ENCODE measurements at regions not wholly inside any gene's neighbourhood (a gene's known extent, or its start where the extent isn't known, plus 50 kb on each side); places are given as distances from the start of the nearest gene placed in this dataset.

DNA sequence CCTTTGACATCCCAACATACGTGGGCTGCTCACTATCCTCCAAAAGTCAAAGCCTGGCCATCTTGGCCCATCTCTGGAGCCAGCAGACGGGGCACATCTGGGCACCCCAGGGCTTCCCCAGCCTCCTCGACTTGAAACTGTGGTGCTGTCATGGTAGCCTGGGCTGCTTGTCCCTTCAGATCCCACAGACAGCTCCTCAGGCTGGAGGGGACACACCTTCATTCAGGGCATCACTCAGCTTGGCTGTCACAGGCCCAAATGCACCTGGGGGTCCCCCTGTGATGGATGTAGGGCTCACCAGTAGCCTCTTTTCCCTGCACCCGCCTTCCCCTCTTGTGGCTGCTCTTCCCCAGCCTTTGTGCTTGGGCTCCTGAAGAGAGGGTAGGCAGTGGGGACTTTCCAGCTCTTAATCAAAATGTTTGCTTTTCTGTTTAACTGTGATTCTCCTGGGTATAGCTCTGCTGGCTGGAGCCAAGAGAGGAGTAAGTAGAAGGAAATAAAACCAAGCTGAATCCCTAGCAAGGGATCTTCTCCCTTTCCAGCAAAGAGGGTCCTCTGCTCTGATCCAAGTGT, 92.3 kb downstream of the GYPC start:
- DNase-seq (ENCODE audit: extremely low read depth, low read depth) = no peak
- TF ChIP-seq, protein P1, sequence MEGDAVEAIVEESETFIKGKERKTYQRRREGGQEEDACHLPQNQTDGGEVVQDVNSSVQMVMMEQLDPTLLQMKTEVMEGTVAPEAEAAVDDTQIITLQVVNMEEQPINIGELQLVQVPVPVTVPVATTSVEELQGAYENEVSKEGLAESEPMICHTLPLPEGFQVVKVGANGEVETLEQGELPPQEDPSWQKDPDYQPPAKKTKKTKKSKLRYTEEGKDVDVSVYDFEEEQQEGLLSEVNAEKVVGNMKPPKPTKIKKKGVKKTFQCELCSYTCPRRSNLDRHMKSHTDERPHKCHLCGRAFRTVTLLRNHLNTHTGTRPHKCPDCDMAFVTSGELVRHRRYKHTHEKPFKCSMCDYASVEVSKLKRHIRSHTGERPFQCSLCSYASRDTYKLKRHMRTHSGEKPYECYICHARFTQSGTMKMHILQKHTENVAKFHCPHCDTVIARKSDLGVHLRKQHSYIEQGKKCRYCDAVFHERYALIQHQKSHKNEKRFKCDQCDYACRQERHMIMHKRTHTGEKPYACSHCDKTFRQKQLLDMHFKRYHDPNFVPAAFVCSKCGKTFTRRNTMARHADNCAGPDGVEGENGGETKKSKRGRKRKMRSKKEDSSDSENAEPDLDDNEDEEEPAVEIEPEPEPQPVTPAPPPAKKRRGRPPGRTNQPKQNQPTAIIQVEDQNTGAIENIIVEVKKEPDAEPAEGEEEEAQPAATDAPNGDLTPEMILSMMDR (IDR thresholded peaks at IDR 0.05; ENCODE audit: low read depth, low read length) = no peak

DNA sequence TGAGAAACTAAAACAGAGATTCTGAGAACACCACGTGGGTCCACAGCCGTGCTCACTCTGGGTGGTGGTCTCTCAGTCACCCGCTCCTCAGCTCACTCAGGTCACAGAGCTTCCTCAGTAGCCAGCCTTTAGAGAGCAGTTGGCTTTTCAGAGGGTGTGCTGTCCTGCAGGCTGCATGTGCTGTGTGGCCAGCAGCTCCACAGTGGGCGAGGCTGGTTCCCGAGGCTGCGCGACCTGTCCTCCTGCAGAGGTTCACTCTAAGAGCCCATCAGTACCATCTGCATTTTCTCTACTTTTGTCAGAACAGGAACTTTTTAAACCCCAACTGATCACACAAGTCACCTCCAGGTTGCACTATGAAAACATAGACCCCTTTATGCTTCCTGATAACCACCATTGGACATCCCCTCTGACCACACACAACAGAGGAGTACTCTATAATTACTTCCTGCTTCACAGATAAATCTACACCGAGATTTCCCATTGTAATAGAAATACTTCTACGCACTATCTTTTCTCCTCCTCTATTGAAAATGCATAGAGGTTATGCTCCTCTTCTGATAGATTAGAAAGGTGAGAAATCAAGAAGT, 93.1 kb downstream of the GYPC start:
- TF ChIP-seq, protein P1 (IDR thresholded peaks at IDR 0.05; ENCODE audit: low read depth, low read length) = no peak
- DNase-seq (ENCODE audit: extremely low read depth, low read depth) = no peak

DNA sequence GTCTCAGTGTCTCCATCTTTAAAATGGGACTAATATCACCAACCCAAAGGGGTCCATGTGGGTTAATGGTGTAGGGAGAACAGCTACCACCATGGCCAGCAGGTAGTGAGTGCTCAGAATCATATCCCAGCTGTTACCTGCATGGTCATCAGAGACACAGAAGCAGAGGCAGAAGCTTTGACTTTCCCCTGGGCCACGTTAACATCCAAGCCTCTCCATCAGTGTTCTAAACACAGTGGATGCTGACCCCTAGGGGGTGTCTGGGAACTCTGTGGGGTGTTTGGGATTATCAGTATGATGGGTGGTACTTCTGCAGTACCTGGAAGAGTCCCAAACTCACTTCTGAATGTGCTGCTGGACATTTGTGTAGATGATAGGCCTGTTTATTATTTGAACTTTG, 93.6 kb downstream of the GYPC start:
- DNase-seq (ENCODE audit: extremely low read depth, low read depth) = no peak
- TF ChIP-seq, protein P1 (IDR thresholded peaks at IDR 0.05; ENCODE audit: low read depth, low read length) = peak; percentile 21

DNA sequence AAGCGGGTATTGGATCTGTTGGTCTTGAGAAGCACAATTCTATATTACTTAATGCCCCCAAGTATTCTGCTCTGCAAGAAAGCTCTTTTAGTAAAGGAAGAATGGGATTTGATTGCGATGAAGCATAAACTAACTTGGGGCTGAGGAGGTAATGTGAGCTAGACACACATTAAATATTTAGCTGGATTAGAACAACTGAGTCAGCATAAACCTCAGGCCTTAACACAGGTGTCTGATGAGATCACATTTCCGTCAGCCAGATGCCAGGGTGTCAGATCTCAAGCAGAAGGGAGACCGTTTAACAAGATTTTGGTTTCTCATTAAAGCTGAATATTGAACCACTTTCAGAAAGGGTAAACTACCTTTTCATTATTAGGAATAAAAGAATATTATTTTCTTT, 94.5 kb downstream of the GYPC start:
- TF ChIP-seq, protein P1 (IDR thresholded peaks at IDR 0.05; ENCODE audit: low read depth, low read length) = no peak

DNA sequence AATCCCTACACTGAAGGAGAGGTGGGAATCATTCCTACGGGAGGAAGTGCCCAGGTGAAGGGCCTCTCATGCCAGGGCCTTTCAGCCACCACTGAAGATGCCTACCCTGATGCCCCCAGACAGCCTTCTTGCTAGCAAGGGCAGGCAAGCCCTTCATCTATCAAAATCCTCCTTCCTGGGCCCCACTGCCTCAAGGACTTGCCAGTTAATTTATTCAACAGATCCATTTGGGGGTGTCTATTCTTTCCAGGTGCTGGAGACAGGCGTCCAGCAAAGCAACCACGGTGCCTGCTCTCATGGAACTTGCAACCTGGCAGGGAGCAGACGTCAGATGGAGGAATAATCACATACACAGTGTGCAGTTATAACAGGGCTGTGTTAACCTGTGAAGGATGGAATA, 95.5 kb downstream of the GYPC start:
- TF ChIP-seq, protein P1 (IDR thresholded peaks at IDR 0.05; ENCODE audit: low read depth, low read length) = no peak
- no peak for DNase-seq (ENCODE audit: extremely low read depth, low read depth)

More for the DNA sequence above, 94.5 kb downstream of the GYPC start:
- DNase-seq (ENCODE audit: extremely low read depth, low read depth) = no peak

DNA sequence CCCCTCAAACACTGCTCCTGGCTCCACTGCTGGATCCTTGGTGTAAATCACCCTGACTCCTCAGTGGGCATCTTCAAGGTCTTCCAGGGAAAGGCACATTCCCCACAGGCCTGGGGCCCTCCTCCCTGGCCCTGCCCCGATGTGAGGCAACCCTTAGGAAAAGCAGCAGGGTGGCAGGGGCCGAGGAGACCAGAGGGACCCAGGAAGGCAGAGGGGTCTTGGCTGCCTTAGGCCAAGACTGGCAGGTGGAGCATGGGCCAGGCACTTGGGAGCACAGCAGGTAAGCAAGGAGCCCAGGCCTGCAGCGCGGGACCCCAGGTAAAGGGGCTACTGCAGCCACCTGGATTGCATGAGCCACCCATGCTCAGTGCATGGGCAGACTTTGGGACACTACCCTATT, 96.9 kb downstream of the GYPC start:
- no peak for DNase-seq (ENCODE audit: extremely low read depth, low read depth)
- TF ChIP-seq, protein P1 (IDR thresholded peaks at IDR 0.05; ENCODE audit: low read depth, low read length) = no peak

DNA sequence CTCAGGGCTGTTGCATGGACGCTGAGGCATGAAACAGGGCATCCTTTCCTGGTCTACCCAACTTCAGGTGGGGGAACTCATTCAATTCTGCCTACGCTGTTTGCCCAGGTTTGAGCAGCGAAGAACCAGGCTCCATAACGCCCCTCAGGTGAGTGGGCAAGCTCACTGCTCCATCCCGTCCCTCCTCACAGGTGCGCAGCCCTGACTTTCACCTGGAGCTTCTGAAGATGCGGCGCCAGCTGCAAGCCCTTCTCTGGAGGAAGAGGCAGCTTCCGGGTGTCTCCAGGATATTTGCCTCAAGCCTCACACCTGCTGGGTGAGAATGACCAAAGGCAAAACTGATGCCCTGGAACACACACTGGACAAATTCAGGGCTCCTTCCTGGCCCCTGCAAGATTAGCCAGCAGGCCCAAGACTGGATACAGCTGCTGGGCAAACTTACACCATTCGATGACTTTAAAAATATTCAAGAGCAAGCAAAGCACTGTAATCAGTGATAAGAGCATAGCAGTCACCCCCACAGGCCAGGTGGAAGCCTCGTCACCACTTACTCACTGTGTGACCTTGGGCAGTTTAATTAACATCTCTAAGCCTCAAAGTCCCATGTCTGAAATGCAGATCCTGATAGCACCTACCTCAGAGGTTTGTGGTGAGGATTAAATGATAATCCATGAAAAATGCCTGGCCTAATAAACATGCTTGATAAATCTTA, 97.7 kb downstream of the GYPC start:
- DNase-seq (ENCODE audit: extremely low read depth, low read depth) = no peak

More for the DNA sequence above, 97.7 kb downstream of the GYPC start:
- TF ChIP-seq, protein P1 (IDR thresholded peaks at IDR 0.05; ENCODE audit: low read depth, low read length) = no peak

Measured in AG09319 (cell line).